ENCODE measurements at regions not wholly inside any gene's neighbourhood (a gene's known extent, or its start where the extent isn't known, plus 50 kb on each side); places are given as distances from the start of the nearest gene placed in this dataset.

GRCh38 chr12:60123557-60123956 is 527.7 kb downstream of the SLC16A7 start (continued):
- TF ChIP-seq ZNF449 (tag by site-specific recombination; IDR thresholded peaks at IDR 0.05) (no peak), ZNF211 (tag by site-specific recombination; IDR thresholded peaks at IDR 0.05; ENCODE audit: low read depth) (no peak), KLF16 (tag by site-specific recombination; IDR thresholded peaks at IDR 0.05) (no peak), ZNF146 (tag by site-specific recombination; IDR thresholded peaks at IDR 0.05) (no peak), ZNF624 (tag by site-specific recombination; IDR thresholded peaks at IDR 0.05) (no peak), SP2 (tag by site-specific recombination; IDR thresholded peaks at IDR 0.05) (no peak), ZNF843 (tag by site-specific recombination; IDR thresholded peaks at IDR 0.05) (no peak)

GRCh38 chr12:60137513-60137912 is 541.7 kb downstream of the SLC16A7 start:
- Histone ChIP-seq H3K4me3 (ENCODE audit: low read depth, low read length) (no peak overlapping the region), H3K9me3 (ENCODE audit: control insufficient read depth, insufficient read depth, low read depth, low read length) (no peaks in the 10 kb centered on the region), H3K36me3 (ENCODE audit: control insufficient read depth in 2 of 2, insufficient read depth in 1 of 2, low read length in 2 of 2) (no peaks in the 10 kb centered on the region), H3K4me1 (ENCODE audit: control insufficient read depth, insufficient read depth, low read length) (no peaks in the 10 kb centered on the region), H3K27ac (ENCODE audit: extremely low read depth, low read depth, low read length) (no peak overlapping the region)
- ChIA-PET POLR2A (no interaction called here), CTCF (no interaction called here)
- TF ChIP-seq HOXD13 (CRISPR knock-in tag; IDR thresholded peaks at IDR 0.05; ENCODE audit: borderline replicate concordance) (no peak), GLIS1 (tag by site-specific recombination; IDR thresholded peaks at IDR 0.05) (no peak), ZNF335 (tag by site-specific recombination; conservative IDR thresholded peaks at IDR 0.05) (no peak), ZNF133 (tag by site-specific recombination; IDR thresholded peaks at IDR 0.05) (no peak), ZNF621 (tag by site-specific recombination; IDR thresholded peaks at IDR 0.05) (no peak), ZBTB48 (tag by site-specific recombination; IDR thresholded peaks at IDR 0.05) (no peak), ZNF664 (tag by site-specific recombination; IDR thresholded peaks at IDR 0.05) (no peak)

- H3K9me3 ChIP-seq (ENCODE audit: control insufficient read depth, insufficient read depth, low read depth, low read length): no peaks in the 10 kb centered on the region
- no peak overlapping the region for H3K27ac ChIP-seq (ENCODE audit: extremely low read depth, low read depth, low read length)
- CTCF ChIA-PET: no interaction called here
- H3K4me1 ChIP-seq (ENCODE audit: control insufficient read depth, insufficient read depth, low read length): no peaks in the 10 kb centered on the region
- TF ChIP-seq ZBTB7A (tag by site-specific recombination; IDR thresholded peaks at IDR 0.05; ENCODE audit: low read depth) (no peak), ZNF24 (tag by site-specific recombination; IDR thresholded peaks at IDR 0.05) (no peak)
- no peak overlapping the region for H3K4me3 ChIP-seq (ENCODE audit: low read depth, low read length)
- H3K36me3 ChIP-seq (ENCODE audit: control insufficient read depth in 2 of 2, insufficient read depth in 1 of 2, low read length in 2 of 2): no peaks in the 10 kb centered on the region
- POLR2A ChIA-PET: no interaction called here
These were observed 542.7 kb downstream of the SLC16A7 start for GRCh38 chr12:60138526-60138925.

GRCh38 chr12:60144395-60144794 is 548.6 kb downstream of the SLC16A7 start:
- no peak overlapping the region for H3K4me3 ChIP-seq (ENCODE audit: low read depth, low read length)
- H3K4me1 ChIP-seq (ENCODE audit: control insufficient read depth, insufficient read depth, low read length): no peaks in the 10 kb centered on the region
- ChIA-PET CTCF (interaction anchor here (0.5 kb wide), 1 partner anchor 774 kb away, joined by 3 read pairs; no protein-coding TSS in a partner anchor), POLR2A (no interaction called here)
- no peak overlapping the region for H3K27ac ChIP-seq (ENCODE audit: extremely low read depth, low read depth, low read length)
- H3K36me3 ChIP-seq (ENCODE audit: control insufficient read depth in 2 of 2, insufficient read depth in 1 of 2, low read length in 2 of 2): no peaks in the 10 kb centered on the region
- no peak for TF ChIP-seq KLF9 (tag by site-specific recombination; IDR thresholded peaks at IDR 0.05; ENCODE audit: low read depth)
- TF ChIP-seq ZBTB48 (tag by site-specific recombination; IDR thresholded peaks at IDR 0.05): no peak
- TF ChIP-seq ZNF324 (tag by site-specific recombination; IDR thresholded peaks at IDR 0.05): no peak
- TF ChIP-seq ZFP37 (tag by site-specific recombination; IDR thresholded peaks at IDR 0.05): no peak
- TF ChIP-seq ZSCAN16 (tag by site-specific recombination; IDR thresholded peaks at IDR 0.05): no peak
- no peak for TF ChIP-seq YY1 (tag by site-specific recombination; IDR thresholded peaks at IDR 0.05)
- H3K9me3 ChIP-seq (ENCODE audit: control insufficient read depth, insufficient read depth, low read depth, low read length): no peaks in the 10 kb centered on the region

All from HEK293 (cell line).